Mucosa of descending colon (tissue), 3 donors: ENCODE measurements at regions not wholly inside any gene's neighbourhood (a gene's known extent, or its start where the extent isn't known, plus 50 kb on each side); places are given as distances from the start of the nearest gene placed in this dataset.
A peak's percentile ranks its signal among the peaks of the same experiment; 100 is the strongest.
"Not testable (repeated sequence)": the region's sequence is repeated elsewhere in the genome, so short reads cannot be mapped to it uniquely, and the experiment has no call there.

Experiments used
- ATAC-seq: fragments of 200-7000 bp; cut with Tn5 transposase; one replicate; pipeline ENCODE4 v1.9.1; 2020; ENCODE audit warnings: mild to moderate bottlenecking, moderate library complexity
- DNase-seq, 3 donors: peaks; one replicate each; pipeline ENCODE4 v3.0.0-alpha.2; 2020
- H3K36me3 ChIP-seq: fragments of 200-600 bp; one replicate; pipeline ENCODE4 v1.8.0; 2021; ENCODE audit warnings: low read depth, mild to moderate bottlenecking
- H3K4me1 ChIP-seq: fragments of 200-600 bp; one replicate; pipeline ENCODE4 v1.8.0; 2021; ENCODE audit warnings: low read depth, mild to moderate bottlenecking
- H3K4me3 ChIP-seq: fragments of 200-600 bp; one replicate; pipeline ENCODE4 v1.8.0; 2021; ENCODE audit warnings: mild to moderate bottlenecking
- H3K9me3 ChIP-seq: fragments of 200-600 bp; one replicate; pipeline ENCODE4 v1.8.0; 2021; ENCODE audit warnings: mild to moderate bottlenecking
- CTCF ChIP-seq: fragments of 200-600 bp; IDR thresholded peaks from one replicate; pipeline ENCODE4 v1.8.0; 2022; ENCODE audit warnings: antibody characterized with exemption, mild to moderate bottlenecking
- intact Hi-C, 2 donors: fragments of 100-400 bp; cut with DNase I in 1 of 2; cut with micrococcal nuclease in 1 of 2; formaldehyde crosslinking; loops; one replicate each; pipeline versions ENCODE4 v1.11.0 to v1.11.1; 2022; cut with DNase I, micrococcal nuclease
- donor health status: DM: no; HTN: no; CAD: no; lungs with moderate emphysema.
- donor health status: DM: no; HTN: no; CAD: no.
- donor health status: DM: no; HTN: yes; CAD: no.

GRCh38 chr17:21592774-21593173, 99.5 kb upstream of the KCNJ18 start:
- Histone ChIP-seq H3K4me3 (no peak overlapping the region), H3K9me3 (no peaks in the 10 kb centered on the region), H3K36me3 (no peaks in the 10 kb centered on the region), H3K4me1 (no peaks in the 10 kb centered on the region)
- ATAC-seq = no peak
- intact Hi-C loops = no loop called here
- no peak for DNase-seq
- no peak for TF ChIP-seq CTCF

GRCh38 chr17:21593452-21594105, 98.7 kb upstream of the KCNJ18 start:
- DNase-seq, H3K4me3 ChIP-seq, H3K4me1 ChIP-seq, H3K9me3 ChIP-seq, intact Hi-C loops, ATAC-seq, H3K36me3 ChIP-seq: not testable (repeated sequence)

GRCh38 chr17:21595086-21595485, 97.2 kb upstream of the KCNJ18 start:
- DNase-seq = no peak
- peak; percentile 80 for ATAC-seq
- no peaks in the 10 kb centered on the region for H3K4me1 ChIP-seq
- no peaks in the 10 kb centered on the region for H3K36me3 ChIP-seq
- H3K4me3 ChIP-seq = no peak overlapping the region
- no peak for TF ChIP-seq CTCF
- intact Hi-C loops = no loop called here
- no peaks in the 10 kb centered on the region for H3K9me3 ChIP-seq

GRCh38 chr17:21602176-21602575, 90.1 kb upstream of the KCNJ18 start:
- no peaks in the 10 kb centered on the region for H3K4me1 ChIP-seq
- no peaks in the 10 kb centered on the region for H3K36me3 ChIP-seq
- DNase-seq = no peak
- TF ChIP-seq CTCF = no peak
- H3K9me3 ChIP-seq = no peaks in the 10 kb centered on the region
- no peak for ATAC-seq
- intact Hi-C loops = no loop called here
- H3K4me3 ChIP-seq = no peak overlapping the region

GRCh38 chr17:21603292-21603691, 89.0 kb upstream of the KCNJ18 start:
- H3K4me3 ChIP-seq, ATAC-seq, H3K36me3 ChIP-seq, DNase-seq, H3K4me1 ChIP-seq, H3K9me3 ChIP-seq, intact Hi-C loops: not testable (repeated sequence)

- H3K4me3 ChIP-seq, intact Hi-C loops, ATAC-seq, DNase-seq, H3K9me3 ChIP-seq, H3K36me3 ChIP-seq, H3K4me1 ChIP-seq: not testable (repeated sequence)
Measured at GRCh38 chr17:21611443-21611842, 80.9 kb upstream of the KCNJ18 start.

GRCh38 chr17:21612123-21613070, 79.9 kb upstream of the KCNJ18 start:
- H3K9me3 ChIP-seq, intact Hi-C loops, ATAC-seq, H3K36me3 ChIP-seq, DNase-seq, H3K4me1 ChIP-seq, H3K4me3 ChIP-seq: not testable (repeated sequence)
